ENCODE measurements at regions not wholly inside any gene's neighbourhood (a gene's known extent, or its start where the extent isn't known, plus 50 kb on each side); places are given as distances from the start of the nearest gene placed in this dataset.

GRCh38 chr1:38585460-38585859, 274.1 kb downstream of the RRAGC start:
- no peak for TF ChIP-seq POLR2A (IDR thresholded peaks at IDR 0.05)
- no peak for TF ChIP-seq POLR2AphosphoS5 (IDR thresholded peaks at IDR 0.05)

Data from breast epithelium (tissue), 3 donors.